ENCODE measurements at regions not wholly inside any gene's neighbourhood (a gene's known extent, or its start where the extent isn't known, plus 50 kb on each side); places are given as distances from the start of the nearest gene placed in this dataset.
"Not testable (repeated sequence)": the region's sequence is repeated elsewhere in the genome, so short reads cannot be mapped to it uniquely, and the experiment has no call there.

DNA sequence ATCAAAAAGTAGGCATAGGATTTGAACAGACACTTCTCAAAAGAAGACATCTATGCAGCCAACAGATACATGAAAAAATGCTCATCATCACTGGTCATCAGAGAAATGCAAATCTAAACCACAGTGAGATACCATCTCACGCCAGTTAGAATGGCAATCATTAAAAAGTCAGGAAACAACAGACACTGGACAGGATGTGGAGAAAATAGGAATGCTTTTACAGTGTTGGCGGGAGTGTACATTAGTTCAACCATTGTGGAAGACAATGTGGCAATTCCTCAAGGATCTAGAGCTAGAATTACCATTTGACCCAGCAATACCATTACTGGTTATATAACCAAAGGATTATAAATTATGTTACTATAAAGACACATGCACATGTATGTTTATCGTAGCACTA is 424.0 kb downstream of the SATB2 start:
- TF ChIP-seq, protein P1, sequence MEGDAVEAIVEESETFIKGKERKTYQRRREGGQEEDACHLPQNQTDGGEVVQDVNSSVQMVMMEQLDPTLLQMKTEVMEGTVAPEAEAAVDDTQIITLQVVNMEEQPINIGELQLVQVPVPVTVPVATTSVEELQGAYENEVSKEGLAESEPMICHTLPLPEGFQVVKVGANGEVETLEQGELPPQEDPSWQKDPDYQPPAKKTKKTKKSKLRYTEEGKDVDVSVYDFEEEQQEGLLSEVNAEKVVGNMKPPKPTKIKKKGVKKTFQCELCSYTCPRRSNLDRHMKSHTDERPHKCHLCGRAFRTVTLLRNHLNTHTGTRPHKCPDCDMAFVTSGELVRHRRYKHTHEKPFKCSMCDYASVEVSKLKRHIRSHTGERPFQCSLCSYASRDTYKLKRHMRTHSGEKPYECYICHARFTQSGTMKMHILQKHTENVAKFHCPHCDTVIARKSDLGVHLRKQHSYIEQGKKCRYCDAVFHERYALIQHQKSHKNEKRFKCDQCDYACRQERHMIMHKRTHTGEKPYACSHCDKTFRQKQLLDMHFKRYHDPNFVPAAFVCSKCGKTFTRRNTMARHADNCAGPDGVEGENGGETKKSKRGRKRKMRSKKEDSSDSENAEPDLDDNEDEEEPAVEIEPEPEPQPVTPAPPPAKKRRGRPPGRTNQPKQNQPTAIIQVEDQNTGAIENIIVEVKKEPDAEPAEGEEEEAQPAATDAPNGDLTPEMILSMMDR (IDR thresholded peaks at IDR 0.05; ENCODE audit: extremely low read depth in 1 of 2, insufficient read depth in 1 of 2, low read depth in 1 of 2, low read length in 2 of 2), result not testable (repeated sequence)
- not testable (repeated sequence) for TF ChIP-seq POLR2A (IDR thresholded peaks at IDR 0.05; ENCODE audit: low read depth, low read length); JUN (IDR thresholded peaks at IDR 0.05; ENCODE audit: borderline replicate concordance, insufficient read depth, insufficient read length, low read depth)
